ENCODE measurements at regions not wholly inside any gene's neighbourhood (a gene's known extent, or its start where the extent isn't known, plus 50 kb on each side); places are given as distances from the start of the nearest gene placed in this dataset.

DNA sequence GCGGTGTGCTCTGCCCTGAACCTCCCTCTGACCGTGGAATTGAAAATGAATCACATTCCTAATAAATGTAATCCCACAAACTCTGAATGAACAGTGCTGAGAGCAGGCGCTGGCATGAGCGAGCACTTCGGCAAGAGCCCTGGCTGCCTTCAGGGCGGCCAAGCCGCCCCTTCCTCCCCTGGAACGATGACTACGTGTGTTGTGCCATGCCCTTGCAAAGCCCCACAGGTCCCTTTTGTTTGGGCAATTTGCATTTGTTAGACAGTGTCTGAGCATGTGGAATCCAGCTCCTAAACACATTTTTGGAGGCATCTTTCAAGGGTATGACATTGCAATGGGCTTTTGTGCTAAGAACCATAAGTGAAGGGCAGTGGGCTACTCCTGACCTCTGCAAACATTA lies 95.6 kb upstream of the MKI67 start:
- DNase-seq (ENCODE audit: low read depth in 2 of 2), result no peak

DNA sequence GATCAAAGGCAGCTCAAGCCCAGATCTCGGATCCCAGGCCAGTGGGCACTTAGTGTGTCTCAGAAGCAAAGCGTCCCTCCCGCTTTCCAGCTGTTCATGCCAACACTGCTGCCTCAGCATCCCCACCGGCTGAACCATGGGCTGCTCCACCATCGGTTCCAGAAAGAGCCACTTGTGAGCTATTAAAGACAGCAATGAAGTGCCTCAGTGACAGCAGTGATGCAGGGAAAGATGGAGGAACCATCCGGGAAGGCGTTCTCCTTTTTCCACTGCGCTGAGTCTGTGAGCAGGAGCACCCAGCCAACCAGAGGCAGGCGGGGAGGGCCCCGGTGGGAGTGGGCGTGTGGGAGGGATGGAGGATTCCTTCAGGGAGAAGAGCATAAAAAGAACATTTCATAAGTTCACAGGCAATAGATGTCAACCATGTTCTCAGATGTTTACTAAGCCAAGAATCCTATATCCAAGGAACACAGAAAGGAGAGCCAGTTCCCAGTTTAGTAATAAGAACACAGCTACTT lies 96.2 kb upstream of the MKI67 start:
- DNase-seq (ENCODE audit: low read depth in 2 of 2), result no peak

DNA sequence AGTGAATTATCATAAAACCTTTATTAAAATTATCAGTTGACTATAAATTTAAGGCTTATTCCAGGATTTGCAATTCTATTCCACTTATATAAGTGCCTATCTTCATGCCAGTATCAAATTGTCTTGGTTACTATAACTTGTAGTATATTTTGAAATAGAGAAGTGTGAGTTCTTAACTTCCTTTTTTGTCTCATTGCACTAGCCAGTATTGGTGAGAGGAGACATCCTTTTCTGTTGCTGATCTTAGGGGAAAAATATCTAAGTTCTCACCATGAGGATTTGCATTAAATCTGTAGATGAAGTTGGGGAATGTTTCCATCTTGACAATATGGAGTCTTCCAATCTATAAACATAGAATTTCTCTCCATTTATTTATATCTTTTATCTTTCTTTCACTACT lies 104.2 kb upstream of the MKI67 start:
- no peak for DNase-seq (ENCODE audit: low read depth in 2 of 2)

DNA sequence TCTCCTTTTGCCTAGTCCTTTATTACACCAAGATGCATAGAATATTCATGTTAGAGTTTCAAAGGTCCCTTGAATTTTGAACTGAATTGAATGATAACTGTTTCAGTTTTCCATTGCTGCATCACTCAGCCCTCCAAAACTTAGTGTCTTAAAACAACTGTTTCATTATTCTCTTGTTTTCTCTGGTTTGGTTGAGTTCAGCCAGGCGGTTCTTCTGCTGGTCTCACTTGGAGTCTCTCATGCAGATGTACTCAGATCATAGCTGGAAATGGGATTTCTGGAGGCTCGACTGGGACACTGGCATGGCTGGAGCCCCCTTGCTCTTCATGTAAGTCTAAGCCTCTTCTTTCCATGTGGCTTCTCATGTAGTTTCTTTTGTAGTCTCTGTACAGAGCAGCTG lies 107.2 kb upstream of the MKI67 start:
- no peak for DNase-seq (ENCODE audit: low read depth in 2 of 2)

DNA sequence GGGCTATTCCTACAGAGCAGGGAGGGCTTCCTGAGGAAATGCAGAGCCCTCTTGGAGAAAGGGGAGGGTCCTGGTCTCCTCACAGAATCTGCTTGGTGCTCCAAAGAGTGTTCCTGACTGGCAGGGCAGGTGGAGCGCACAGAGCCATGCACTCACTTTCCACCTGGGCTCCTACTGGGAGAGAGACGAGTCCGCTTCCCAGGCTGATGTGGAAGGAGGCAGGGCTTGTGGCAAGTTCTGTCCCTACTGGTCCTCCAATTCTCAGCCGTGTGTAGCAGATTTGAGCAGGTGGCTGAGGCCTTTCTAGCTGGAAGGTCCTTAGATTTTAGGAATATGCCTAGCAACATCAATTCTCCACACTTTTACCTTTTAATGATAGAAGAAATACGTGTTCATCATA lies 111.5 kb upstream of the MKI67 start:
- DNase-seq (ENCODE audit: low read depth in 2 of 2), result no peak

DNA sequence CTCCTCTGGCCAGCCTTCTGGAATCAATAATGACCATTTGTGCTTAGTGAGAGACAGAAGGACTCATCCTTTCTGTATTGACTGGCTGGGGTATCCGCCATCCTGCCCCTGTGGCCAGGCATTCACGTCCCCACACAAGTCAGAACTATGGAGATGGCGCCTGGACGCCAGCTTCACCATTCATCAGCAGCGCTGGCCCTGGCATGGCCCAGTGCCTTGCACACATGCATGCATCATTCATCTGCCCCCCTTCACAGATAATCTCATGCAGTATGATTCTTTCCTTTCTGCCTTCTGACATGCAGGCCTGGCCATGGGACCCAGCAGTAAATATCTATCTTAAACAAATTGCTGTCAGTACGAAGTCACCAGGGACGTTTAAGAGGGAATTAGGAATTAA lies 114.8 kb upstream of the MKI67 start:
- no peak for DNase-seq (ENCODE audit: low read depth in 2 of 2)

DNA sequence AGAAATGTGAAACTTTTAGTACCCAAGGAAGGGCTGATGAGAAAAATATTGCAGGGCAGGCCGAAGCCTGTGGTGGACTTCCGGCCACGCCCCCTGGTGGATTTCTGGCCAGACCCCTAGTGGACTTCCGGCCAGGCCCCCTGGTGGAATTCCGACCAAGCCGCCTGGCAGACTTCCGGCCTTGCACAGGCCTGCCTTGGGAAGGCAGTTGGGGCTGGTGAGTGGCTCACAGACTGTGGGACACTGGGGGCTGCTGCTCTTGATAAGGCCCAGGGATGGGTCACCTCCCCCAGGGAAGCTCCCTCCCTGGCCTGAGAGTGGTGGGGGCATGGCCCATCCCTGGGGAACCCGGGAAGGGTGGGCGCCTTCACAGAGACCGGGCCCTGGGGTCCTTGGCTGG lies 116.4 kb upstream of the MKI67 start:
- no peak for DNase-seq (ENCODE audit: low read depth in 2 of 2)

DNA sequence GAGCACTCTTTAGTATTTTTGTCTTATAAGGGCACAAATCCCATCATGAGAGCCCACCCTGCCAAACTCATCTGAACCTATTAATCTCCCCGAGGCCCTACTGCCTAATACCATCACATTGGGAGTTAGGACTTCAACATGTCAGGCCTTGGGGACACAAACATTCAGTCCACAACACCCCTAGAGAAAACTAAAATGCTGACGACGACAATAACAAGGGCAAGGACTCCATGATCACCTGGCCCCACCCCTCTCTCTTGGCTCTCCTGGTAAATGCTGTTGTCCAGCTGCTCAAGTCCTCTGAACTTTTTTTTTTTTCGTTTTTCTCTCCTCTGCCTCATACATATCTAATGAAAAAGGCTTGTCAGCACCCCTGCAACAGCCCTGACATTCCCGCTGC lies 118.8 kb upstream of the MKI67 start:
- DNase-seq (ENCODE audit: low read depth in 2 of 2), result no peak

DNA sequence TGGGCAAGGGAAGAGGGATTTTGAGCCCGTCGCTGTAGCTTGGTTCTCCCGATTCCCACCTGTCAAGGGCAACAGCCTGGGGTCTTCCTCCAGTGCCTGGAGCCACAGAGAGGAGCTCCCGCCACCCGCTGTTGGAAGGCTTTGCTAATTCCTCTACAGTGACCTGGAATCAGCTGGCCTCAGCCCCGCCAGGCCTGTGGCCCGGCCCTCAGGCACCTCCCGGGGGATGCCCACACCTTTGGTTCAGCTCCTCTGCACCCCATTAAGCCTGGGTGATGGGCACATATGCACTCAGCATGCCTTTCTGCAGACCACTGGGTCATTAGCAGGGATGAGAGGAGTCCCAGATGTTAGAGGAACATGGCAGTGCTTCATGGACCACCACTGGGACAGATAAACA lies 121.4 kb upstream of the MKI67 start:
- no peak for DNase-seq (ENCODE audit: low read depth in 2 of 2)

DNA sequence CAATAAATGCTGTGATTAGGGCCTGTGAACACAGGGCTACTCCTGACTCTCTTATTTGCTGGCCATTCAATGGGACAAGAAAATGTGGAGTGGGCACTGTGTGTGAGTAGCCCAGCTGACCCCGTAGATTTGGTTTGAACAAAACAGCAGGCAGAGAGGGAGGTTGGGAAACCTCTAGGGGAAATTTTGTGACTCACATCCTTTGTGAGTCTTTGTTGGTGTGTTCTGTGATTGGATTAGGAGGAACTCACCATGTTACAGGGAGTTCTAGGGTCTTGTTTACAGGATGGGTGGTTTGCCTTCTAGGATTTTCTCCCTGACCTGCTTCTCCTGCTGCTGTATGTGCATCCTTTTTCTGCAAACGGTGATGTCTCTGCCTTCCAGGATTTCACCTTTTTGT lies 128.3 kb upstream of the MKI67 start:
- DNase-seq (ENCODE audit: low read depth in 2 of 2), result no peak

DNA sequence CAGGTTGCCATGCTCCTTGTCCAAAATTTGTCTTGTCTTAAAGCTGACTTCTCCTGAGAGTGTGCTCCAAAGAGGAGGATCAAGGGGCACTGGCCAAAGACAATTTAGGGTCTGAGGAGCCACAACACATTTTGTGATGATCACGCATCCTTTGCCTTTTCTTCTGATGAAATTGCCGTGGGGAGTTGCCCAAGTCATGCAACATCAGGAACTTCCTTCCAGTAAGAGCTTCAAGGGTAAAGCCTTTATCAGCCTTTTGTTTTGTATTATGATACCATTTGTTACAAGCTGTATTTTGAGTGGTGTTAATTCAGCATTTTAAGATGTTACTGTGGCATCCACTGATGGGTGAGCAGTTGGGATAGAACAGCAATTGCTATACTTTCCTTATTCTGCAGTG lies 131.2 kb upstream of the MKI67 start:
- DNase-seq (ENCODE audit: low read depth in 2 of 2), result no peak

DNA sequence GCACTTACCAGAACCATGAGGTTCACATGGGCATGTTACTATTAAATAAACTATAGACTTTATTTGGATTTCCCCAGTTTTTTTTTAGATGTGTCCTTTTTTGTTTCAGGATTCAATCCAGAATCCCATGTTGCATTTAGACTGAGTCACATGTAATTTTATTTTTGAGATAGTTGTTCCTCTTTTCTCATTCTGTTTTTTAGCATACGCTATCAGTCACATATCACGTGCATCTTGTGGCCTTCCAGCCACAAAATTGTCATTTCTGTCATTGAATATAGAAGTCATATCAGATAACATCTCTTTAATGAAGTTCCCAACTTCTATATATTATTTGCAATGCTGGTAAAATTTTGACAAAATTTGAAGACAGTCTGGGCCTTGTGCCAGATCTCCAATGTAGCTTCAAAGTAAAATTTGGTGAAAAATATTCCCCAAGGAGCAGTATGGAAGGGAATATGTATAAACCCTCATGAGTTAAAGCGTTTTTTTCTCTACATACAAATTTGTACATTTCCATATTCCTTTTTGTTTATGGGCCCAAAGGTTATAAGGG lies 132.3 kb upstream of the MKI67 start:
- no peak for DNase-seq (ENCODE audit: low read depth in 2 of 2)

DNA sequence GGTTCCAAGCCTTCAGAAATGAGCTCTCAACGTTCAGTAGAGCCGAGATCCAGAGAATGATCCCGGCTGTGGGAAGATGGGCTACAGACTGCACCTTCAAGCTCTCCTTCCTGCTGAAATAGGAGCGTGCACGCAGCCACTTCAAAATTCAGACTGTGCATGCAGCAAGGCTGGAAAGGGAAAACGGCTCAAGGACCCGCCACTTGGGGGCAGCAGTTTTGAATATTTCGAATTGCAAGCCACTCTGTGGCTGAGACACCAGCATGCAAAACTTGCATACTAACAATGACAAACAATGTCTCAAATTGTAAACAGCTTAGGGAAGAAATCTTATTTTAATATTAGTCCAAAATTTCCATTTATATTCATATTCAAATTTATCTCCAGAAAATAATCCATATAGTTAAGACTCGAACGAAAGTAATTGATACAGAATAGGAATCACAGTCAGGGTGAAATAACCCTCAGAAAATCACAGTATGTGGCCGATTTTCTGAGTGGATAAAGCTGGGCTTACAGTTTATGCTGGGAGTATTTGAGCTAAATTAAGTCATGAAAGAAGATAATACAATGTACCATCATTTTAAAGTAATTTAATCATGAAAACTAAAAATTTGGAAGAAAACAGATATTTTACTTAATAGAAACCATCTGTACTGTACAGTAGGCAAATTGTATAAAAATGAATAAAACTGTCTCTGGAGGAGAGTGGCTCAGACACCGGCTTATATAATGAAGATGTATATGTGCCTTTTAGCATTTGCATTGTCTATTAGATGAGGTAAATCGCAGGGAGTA lies 137.9 kb upstream of the MKI67 start:
- peak in 1 of 2 donors; percentile 7 for DNase-seq (ENCODE audit: low read depth in 2 of 2)

DNA sequence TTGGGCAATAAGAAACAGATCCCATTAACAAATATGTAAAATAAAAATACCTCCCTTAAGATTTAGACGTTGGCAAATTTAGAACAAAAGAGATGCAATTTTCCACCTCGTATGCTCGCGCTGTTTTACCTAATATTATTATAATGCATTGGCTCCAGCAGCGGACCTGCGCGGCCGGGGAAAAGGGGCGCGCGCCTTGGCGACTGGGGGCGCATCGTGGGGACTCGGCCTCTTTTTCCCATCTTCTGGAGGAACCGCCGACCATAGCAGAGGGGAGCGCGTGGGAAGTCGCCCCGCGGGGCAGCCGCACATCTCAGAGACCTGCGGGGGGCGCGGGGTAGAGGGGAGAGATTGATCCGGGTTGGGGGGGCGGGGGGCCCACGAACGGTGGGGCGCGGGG lies 139.4 kb upstream of the MKI67 start:
- no peak for DNase-seq (ENCODE audit: low read depth in 2 of 2)

DNA sequence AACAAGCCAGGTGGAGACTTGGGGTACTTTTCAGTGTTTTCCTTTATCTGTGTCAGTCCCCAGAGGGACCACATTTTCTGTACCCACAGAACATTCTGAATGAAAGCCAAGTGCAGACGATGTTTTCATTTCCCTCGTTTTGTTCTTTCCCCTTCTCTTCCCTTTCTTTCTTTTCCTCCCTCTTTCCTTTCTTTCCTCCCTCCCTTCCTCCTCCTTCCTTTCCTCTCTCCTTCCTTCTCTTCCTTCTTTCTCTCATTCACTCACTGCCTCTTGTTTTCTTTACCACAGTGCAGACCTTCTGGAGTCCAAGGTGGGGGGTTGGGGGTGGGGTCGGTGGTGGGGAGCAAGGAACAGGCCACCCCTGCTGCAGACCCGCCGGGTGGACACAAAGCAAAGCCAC lies 141.4 kb upstream of the MKI67 start:
- no peak for DNase-seq (ENCODE audit: low read depth in 2 of 2)

DNA sequence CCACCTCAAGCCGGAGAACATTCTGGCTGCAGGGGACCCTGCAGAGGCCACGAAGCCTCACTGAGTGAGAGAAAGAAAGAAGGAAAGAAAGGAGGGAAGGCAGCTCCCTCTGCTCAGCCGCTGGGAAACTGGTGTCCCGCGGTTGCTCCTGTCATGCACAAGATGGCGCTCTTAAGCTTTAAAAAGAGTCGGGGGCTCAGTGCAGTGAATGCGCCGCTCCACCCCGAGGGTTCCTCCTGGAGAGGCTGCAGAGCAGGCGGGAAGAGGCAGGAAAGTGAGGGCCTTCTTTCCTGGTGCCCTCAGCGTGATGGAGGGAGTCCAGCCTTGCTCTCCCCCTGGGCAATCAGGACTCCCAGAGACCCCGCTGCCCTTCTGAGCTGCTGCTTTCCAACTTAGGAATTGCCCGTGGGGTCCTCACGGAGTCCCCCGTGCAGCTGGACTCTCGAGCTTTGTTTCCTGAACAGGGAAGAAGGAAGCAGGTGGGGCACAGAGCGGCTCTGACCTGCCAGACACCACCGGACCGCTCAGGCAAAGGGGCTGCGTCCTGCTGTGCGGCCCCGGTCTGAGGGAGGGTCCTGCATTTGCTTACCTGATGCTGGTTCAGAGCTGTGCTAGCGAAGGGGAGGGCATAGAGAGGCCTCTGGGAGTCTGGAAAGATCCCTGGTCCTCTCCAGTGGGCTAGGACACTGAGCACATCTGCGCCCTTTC lies 141.9 kb upstream of the MKI67 start:
- no peak for DNase-seq (ENCODE audit: low read depth in 2 of 2)

DNA sequence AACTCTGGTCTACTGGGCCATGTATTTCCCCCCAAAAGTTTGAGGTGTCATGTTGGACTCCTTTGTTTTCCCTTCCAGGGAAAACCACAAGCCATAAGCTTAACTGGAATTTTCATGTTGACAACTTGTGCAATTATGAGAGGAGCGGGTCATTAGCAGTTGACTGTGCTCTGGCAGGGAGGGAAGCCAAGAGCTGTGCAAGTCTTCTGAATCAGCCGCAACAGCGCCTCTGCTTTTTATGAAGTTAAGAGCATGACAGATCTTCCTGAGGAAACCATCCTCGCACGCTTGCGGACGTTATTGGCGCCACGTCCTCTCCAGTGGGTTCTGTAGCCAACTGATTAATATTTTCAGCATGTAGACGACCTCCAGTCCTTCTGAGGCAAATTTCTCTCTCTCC lies 148.7 kb upstream of the MKI67 start:
- DNase-seq (ENCODE audit: low read depth in 2 of 2), result no peak

DNA sequence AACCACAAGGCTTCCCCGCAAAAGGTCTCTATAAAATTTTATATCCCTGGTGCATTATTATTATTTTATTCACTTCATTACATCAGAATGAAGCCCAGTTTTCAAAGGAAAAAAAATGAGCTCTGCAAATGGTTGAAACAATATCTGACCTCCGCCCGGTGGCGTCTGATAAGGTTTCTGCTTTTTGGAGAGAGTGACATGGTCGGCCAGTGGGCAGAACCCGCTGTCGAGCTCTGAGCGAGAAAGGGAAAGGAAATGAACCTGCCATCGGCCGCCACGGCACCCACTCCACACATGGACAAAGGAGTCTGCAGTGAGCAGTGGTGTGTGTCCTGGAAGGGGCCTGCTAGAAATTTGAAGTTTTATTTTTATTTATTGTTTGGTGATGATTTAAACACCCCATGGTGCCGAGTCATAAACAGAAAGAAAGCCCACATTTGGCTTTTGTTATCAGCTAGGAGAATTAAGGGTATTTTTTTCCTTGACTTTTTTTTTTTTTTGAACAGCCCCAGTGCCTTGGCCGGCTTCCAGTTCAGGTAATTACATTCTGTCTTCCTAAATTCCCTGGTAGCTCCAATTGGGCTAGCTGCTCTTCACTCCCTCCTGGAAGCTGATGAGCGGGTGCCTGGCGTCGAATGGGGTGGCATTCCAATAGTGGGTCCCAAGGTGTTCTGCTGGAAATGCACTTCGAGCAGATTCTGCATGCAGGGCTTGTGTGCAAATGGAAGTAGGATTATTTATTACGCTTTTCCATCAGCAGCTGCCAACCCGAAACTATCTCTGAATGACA lies 149.4 kb upstream of the MKI67 start:
- no peak for DNase-seq (ENCODE audit: low read depth in 2 of 2)

DNA sequence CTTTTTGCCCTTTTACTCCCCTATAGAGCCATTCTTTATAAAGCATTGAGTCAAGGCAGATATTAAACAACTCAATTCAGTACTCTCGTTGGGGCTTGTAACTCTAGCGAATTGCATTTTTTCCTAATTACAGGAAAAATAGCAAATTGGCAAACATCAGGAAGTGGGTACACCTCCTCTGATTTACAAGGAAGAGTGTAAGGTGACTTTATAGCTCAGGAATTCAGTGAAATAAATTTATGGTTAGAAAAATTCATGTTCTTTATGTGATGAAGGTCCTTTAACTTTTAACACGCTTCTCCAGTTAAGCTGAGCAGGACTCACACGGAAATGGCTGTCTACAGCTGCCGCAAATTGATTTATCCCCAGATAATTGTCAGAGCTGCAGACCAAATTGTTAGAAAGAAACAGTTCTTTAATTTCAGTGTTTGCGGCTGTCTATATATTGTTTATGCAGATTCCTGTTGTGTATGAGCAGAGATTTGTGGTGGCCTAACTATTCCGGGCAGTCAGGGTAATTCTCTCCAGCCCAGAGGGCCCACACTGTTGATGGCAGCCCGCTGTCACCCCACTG lies 151.1 kb upstream of the MKI67 start:
- DNase-seq (ENCODE audit: low read depth in 2 of 2), result no peak

DNA sequence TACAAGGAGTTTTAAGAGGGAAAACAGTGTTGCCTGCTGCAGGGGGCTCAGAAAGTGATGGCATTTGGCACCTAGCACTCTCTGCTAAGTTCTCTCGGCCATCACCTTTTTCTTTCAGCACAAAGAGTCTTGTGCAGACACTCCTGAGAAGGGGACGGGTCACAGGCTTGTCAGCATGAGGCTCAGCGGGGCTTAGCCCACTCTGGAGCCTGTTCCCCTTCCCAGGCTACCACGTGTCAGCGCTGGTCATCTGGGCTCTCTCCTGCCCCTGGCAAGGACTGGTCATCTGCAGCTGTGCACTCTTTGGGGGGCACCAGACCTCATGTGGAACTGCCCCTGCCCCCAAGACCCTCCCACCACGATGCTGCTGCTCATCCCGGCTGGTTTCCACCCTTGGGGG lies 152.1 kb upstream of the MKI67 start:
- no peak for DNase-seq (ENCODE audit: low read depth in 2 of 2)

DNA sequence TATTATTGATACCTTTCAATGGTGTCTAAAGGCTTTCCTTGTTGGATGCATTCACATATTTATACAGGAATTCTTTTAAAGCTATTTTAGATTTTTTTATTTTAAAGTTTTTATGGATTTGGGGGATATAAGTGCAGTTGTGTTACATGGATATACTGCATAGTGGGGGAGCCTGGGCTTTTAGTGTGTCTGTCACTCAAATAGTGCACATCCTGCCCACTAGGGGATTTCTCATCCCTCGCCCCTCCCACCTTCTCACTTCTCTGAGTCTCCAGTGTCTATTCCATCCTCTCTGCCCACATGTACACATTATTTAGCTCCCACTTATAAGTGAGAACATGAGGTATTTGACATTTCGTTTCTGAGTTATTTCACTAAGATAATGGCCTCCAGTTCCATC lies 154.0 kb upstream of the MKI67 start:
- DNase-seq (ENCODE audit: low read depth in 2 of 2), result no peak

DNA sequence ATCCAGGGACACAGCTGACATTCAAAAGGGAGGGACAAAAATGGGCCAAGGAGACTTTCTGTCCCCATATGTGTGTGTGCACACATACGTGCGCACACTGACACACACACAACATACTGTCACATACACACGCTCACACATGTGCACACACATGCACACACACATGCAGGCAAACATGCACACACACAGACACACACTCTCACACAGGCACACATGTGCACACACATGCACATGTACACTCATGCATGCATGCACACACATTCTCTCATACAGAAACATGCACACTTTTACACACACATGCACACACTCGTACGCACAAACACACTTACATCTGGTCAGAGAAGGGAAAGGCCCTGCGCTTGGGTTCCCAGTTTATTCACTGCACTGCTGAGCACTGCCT lies 155.1 kb upstream of the MKI67 start:
- no peak for DNase-seq (ENCODE audit: low read depth in 2 of 2)
